Large intestine (tissue), 3 donors: ENCODE measurements at regions not wholly inside any gene's neighbourhood (a gene's known extent, or its start where the extent isn't known, plus 50 kb on each side); places are given as distances from the start of the nearest gene placed in this dataset.
"Not testable (repeated sequence)": the region's sequence is repeated elsewhere in the genome, so short reads cannot be mapped to it uniquely, and the experiment has no call there.

ENCODE experiments used
- DNase-seq, 2 donors: peaks; one replicate each; pipeline versions ENCODE4 v3.0.0 to v3.0.0-alpha.2; 2013
- H3K27ac ChIP-seq: one replicate; pipeline ENCODE4 v1.5.1; 2013; ENCODE audit warnings: low read length
- H3K27me3 ChIP-seq: 2 replicates; pipeline ENCODE4 v1.6.1; 2013; ENCODE audit warnings: low read length; ENCODE audit not compliant: control insufficient read depth, insufficient read depth
- H3K36me3 ChIP-seq: 2 replicates; pipeline ENCODE4 v1.6.1; 2013; ENCODE audit warnings: low read length; ENCODE audit not compliant: control insufficient read depth, insufficient read depth
- H3K4me1 ChIP-seq: one replicate; pipeline ENCODE4 v1.6.1; 2013; ENCODE audit warnings: low read length; ENCODE audit not compliant: control insufficient read depth, insufficient read depth
- H3K4me3 ChIP-seq: one replicate; pipeline ENCODE4 v1.5.1; 2013; ENCODE audit warnings: low read length
- H3K9me3 ChIP-seq: one replicate; pipeline ENCODE4 v1.6.1; 2013; ENCODE audit warnings: mild to moderate bottlenecking, low read depth, low read length, moderate library complexity; ENCODE audit not compliant: control insufficient read depth
- WGBS: methylation state at CpG from one replicate; pipeline ENCODE4 v1.1.5; 2013; ENCODE audit warnings: low lambda C conversion rate; ENCODE audit not compliant: insufficient coverage; 5-methylcytosine and 5-hydroxymethylcytosine counted together

GRCh38 chr12:47312147-47312546 is 232.4 kb upstream of the AMIGO2 start:
- peak overlapping the region; percentile 37 for H3K27ac ChIP-seq
- no peaks in the 10 kb centered on the region for H3K27me3 ChIP-seq
- DNase-seq = no peak
- H3K36me3 ChIP-seq = no peaks in the 10 kb centered on the region
- no peaks in the 10 kb centered on the region for H3K9me3 ChIP-seq
- no peak overlapping the region for H3K4me3 ChIP-seq
- no CpG with 5 or more reads among the region's 1 CpG for WGBS
- peaks cover 16% of the 10 kb centered on the region for H3K4me1 ChIP-seq

DNA sequence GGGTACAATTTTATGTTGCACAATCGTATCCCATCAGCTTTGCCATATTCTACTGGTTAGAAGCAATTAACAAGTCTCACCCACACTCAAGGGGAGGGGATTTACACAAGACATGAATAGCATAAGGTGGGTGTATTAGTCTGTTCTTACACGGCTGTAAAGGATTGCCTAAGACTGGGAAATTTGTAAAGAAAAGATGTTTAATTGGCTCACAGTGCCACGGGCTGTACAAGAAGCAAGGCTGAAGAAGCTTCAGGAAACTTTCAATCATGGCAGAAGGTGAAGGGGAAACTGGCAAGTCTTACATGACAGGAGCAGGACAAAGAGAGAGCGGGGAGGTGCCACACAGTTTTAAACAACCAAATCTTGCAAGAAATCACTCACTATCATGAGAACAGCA is 231.8 kb upstream of the AMIGO2 start:
- Histone ChIP-seq H3K9me3 (no peaks in the 10 kb centered on the region), H3K4me3 (no peak overlapping the region), H3K27me3 (no peaks in the 10 kb centered on the region), H3K27ac (no peak overlapping the region), H3K36me3 (no peaks in the 10 kb centered on the region), H3K4me1 (peaks cover 16% of the 10 kb centered on the region)
- DNase-seq = no peak
- WGBS = 58% methylated on average over 2 of the region's 4 CpGs

- Histone ChIP-seq H3K4me3 (no peak overlapping the region), H3K4me1 (peaks cover 16% of the 10 kb centered on the region), H3K9me3 (peaks cover 3% of the 10 kb centered on the region), H3K27me3 (no peaks in the 10 kb centered on the region), H3K27ac (no peak overlapping the region), H3K36me3 (no peaks in the 10 kb centered on the region)
- peak; percentile 58 to 75 for DNase-seq
Observed at GRCh38 chr12:47311010-47311409, 231.3 kb upstream of the AMIGO2 start.

GRCh38 chr12:47308672-47309071 is 228.9 kb upstream of the AMIGO2 start:
- Histone ChIP-seq H3K4me3 (no peak overlapping the region), H3K4me1 (peaks cover 16% of the 10 kb centered on the region), H3K9me3 (peaks cover 4% of the 10 kb centered on the region), H3K36me3 (no peaks in the 10 kb centered on the region), H3K27ac (no peak overlapping the region), H3K27me3 (no peaks in the 10 kb centered on the region)
- 30% methylated on average over 1 of the region's 1 CpG for whole genome bisulfite sequencing
- no peak for DNase-seq

- H3K36me3 ChIP-seq = no peaks in the 10 kb centered on the region
- 90% methylated on average over 3 of the region's 7 CpGs for WGBS
- peak; percentile 38 to 65 for DNase-seq
- H3K4me1 ChIP-seq = peaks cover 11% of the 10 kb centered on the region
- no peaks in the 10 kb centered on the region for H3K27me3 ChIP-seq
- H3K4me3 ChIP-seq = no peak overlapping the region
- no peak overlapping the region for H3K27ac ChIP-seq
- H3K9me3 ChIP-seq = peaks cover 4% of the 10 kb centered on the region
Observed at GRCh38 chr12:47307680-47308399, 228.1 kb upstream of the AMIGO2 start.

DNA sequence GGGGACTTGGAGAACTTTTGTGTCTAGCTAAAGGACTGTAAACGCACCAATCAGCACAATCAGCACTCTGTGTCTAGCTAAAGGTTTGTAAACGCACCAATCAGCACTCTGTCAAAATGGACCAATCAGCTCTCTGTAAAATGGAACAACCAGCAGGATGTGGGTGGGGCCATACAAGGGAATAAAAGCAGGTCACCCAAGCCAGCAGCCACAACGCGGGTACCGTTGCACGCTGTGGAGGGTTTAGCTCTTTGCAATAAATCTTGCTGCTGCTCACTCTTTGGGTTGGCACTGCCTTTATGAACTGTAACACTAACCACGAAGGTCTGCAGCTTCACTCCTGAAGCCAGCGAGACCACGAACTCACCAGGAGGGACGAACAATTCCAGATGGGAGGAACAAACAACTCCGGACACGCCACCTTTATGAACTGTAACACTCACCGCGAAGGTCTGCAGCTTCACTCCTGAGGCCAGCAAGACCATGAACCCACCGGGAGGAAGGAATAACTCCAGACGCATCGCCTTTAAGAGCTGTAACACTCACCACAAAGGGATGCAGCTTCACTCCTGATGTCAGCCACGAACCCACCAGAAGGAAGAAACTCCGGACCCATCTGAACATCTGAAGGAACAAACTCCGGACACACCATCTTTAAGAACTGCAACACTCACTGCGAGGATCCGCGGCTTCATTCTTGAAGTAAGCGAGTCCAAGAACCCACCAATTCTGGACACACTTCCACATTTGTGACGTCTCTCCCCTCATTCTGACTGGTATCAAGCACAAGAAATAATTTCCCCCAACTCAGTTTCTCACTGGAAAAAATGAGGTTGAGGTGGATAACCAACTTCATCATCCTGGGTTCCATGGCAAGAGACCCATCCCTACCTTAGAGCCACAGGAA is 227.3 kb upstream of the AMIGO2 start:
- H3K4me3 ChIP-seq = not testable (repeated sequence)
- no CpG with 5 or more reads among the region's 25 CpGs for WGBS

DNA sequence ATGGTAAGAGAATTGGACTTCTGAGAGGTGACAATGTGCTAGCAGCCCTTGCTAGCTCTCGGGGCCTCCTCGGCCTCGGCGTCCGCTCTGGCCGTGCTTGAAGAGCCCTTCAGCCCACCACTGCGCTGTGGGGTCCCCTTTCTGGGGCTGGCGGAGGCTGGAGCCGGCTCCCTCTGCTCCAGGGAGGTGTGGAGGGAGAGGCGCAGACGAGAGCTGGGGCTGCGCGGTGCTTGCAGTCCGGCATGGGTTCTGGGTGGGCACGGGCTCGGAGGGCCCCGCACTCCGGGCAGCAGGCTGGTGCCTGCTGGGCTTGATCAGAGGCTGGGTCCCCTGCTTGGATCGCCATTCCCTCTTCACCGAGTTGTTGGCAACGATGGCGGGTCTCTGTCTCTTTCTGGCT is 226.4 kb upstream of the AMIGO2 start:
- WGBS = no CpG with 5 or more reads among the region's 22 CpGs
- H3K27me3 ChIP-seq = no peaks in the 10 kb centered on the region

More for the DNA sequence above, 227.3 kb upstream of the AMIGO2 start:
- H3K9me3 ChIP-seq, H3K36me3 ChIP-seq, DNase-seq, H3K27ac ChIP-seq, H3K4me1 ChIP-seq, H3K27me3 ChIP-seq: not testable (repeated sequence)

GRCh38 chr12:47305464-47305863 is 225.7 kb upstream of the AMIGO2 start:
- Histone ChIP-seq H3K4me3 (no peak overlapping the region), H3K9me3 (peaks cover 4% of the 10 kb centered on the region), H3K36me3 (no peaks in the 10 kb centered on the region), H3K27me3 (no peaks in the 10 kb centered on the region), H3K27ac (no peak overlapping the region), H3K4me1 (no peaks in the 10 kb centered on the region)
- DNase-seq = no peak
- WGBS = no CpG with 5 or more reads among the region's 11 CpGs

More for the DNA sequence above, 226.4 kb upstream of the AMIGO2 start:
- Histone ChIP-seq H3K9me3 (peaks cover 4% of the 10 kb centered on the region), H3K4me3 (no peak overlapping the region), H3K4me1 (peaks cover 3% of the 10 kb centered on the region), H3K27ac (no peak overlapping the region), H3K36me3 (no peaks in the 10 kb centered on the region)
- no peak for DNase-seq

- H3K4me1 ChIP-seq = no peaks in the 10 kb centered on the region
- DNase-seq = no peak
- no peaks in the 10 kb centered on the region for H3K27me3 ChIP-seq
Observed at GRCh38 chr12:47303995-47304560, 224.3 kb upstream of the AMIGO2 start.

DNA sequence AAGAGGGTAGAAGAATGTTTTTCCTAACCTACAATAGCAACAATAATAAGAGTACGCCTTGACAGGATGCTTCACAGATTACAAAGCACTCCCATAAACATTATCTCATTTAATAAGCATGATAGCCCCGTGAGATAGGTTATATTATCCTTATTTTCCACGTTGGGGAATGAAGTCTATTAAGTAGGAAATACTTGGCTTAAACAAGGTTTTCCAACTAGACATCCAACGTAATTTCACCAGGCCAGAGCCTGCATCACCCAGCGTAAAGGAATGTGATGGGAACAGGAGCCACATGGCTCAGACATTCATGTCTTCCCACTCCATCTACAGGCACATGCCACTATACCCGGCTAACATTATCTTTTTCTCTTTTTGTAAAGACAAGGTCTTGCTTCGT is 223.4 kb upstream of the AMIGO2 start:
- no peaks in the 10 kb centered on the region for H3K27me3 ChIP-seq
- no peak overlapping the region for H3K27ac ChIP-seq
- H3K9me3 ChIP-seq = peaks cover 4% of the 10 kb centered on the region
- H3K4me1 ChIP-seq = no peaks in the 10 kb centered on the region
- no peaks in the 10 kb centered on the region for H3K36me3 ChIP-seq
- H3K4me3 ChIP-seq = no peak overlapping the region
- no peak for DNase-seq
- WGBS = no CpG with 5 or more reads among the region's 7 CpGs

More at GRCh38 chr12:47303995-47304560, 224.3 kb upstream of the AMIGO2 start:
- WGBS = no CpG with 5 or more reads among the region's 1 CpG
- H3K4me3 ChIP-seq = no peak overlapping the region
- H3K36me3 ChIP-seq = no peaks in the 10 kb centered on the region
- peaks cover 4% of the 10 kb centered on the region for H3K9me3 ChIP-seq
- no peak overlapping the region for H3K27ac ChIP-seq
